ENCODE measurements at regions not wholly inside any gene's neighbourhood (a gene's known extent, or its start where the extent isn't known, plus 50 kb on each side); places are given as distances from the start of the nearest gene placed in this dataset.

GRCh38 chr21:38649120-38649519 is 150.8 kb upstream of the ERG start:
- Histone ChIP-seq H3K79me2 (ENCODE audit: low read length) (no peaks in the 10 kb centered on the region), H3K27me3 (replicated peaks; ENCODE audit: insufficient read depth, low read length) (no peaks in the 10 kb centered on the region), H3K36me3 (replicated peaks; ENCODE audit: insufficient read depth, low read length) (no peaks in the 10 kb centered on the region), H3K9ac (ENCODE audit: low read length) (no peak overlapping the region), H3K9me3 (replicated peaks; ENCODE audit: insufficient read depth, low read length) (no peaks in the 10 kb centered on the region), H4K20me1 (ENCODE audit: insufficient read depth, low read length) (no peaks in the 10 kb centered on the region), H3K4me3 (ENCODE audit: low read length) (no peak overlapping the region), H3K4me1 (ENCODE audit: low read length) (no peaks in the 10 kb centered on the region), H3K4me2 (ENCODE audit: low read depth, low read length) (no peak overlapping the region), H3K9me2 (replicated peaks; ENCODE audit: insufficient read depth, low read length) (no peaks in the 10 kb centered on the region), H2AFZ (ENCODE audit: low read length) (no peak overlapping the region), H3K27ac (ENCODE audit: low read length) (no peak overlapping the region), H3F3A (ENCODE audit: insufficient read depth, low read length) (no peaks in the 10 kb centered on the region)
- no peak for DNase-seq
- TF ChIP-seq EZH2 (optimal IDR thresholded peaks at IDR 0.05; ENCODE audit: low read depth, low read length) (no peak), CTCF (IDR thresholded peaks at IDR 0.05; ENCODE audit: low read length) (no peak), EZH2phosphoT487 (IDR thresholded peaks at IDR 0.05; ENCODE audit: low read length) (no peak)

- Histone ChIP-seq H3K9ac (ENCODE audit: low read length) (no peak overlapping the region), H3K36me3 (replicated peaks; ENCODE audit: insufficient read depth, low read length) (no peaks in the 10 kb centered on the region), H3K27ac (ENCODE audit: low read length) (no peak overlapping the region), H3K27me3 (replicated peaks; ENCODE audit: insufficient read depth, low read length) (no peaks in the 10 kb centered on the region), H3K4me2 (ENCODE audit: low read depth, low read length) (no peak overlapping the region), H3K4me3 (ENCODE audit: low read length) (no peak overlapping the region), H3K4me1 (ENCODE audit: low read length) (no peaks in the 10 kb centered on the region), H2AFZ (ENCODE audit: low read length) (no peak overlapping the region), H3F3A (ENCODE audit: insufficient read depth, low read length) (no peaks in the 10 kb centered on the region), H3K79me2 (ENCODE audit: low read length) (no peaks in the 10 kb centered on the region), H3K9me2 (replicated peaks; ENCODE audit: insufficient read depth, low read length) (no peaks in the 10 kb centered on the region), H3K9me3 (replicated peaks; ENCODE audit: insufficient read depth, low read length) (no peaks in the 10 kb centered on the region), H4K20me1 (ENCODE audit: insufficient read depth, low read length) (no peaks in the 10 kb centered on the region)
- no peak for DNase-seq
- TF ChIP-seq CTCF (IDR thresholded peaks at IDR 0.05; ENCODE audit: low read length) (no peak), EZH2 (optimal IDR thresholded peaks at IDR 0.05; ENCODE audit: low read depth, low read length) (no peak), EZH2phosphoT487 (IDR thresholded peaks at IDR 0.05; ENCODE audit: low read length) (no peak)
These were observed 153.3 kb upstream of the ERG start for GRCh38 chr21:38651570-38651969.

- H3K4me3 ChIP-seq (ENCODE audit: low read length): no peak overlapping the region
- H3K27me3 ChIP-seq (replicated peaks; ENCODE audit: insufficient read depth, low read length): no peaks in the 10 kb centered on the region
- no peaks in the 10 kb centered on the region for H3F3A ChIP-seq (ENCODE audit: insufficient read depth, low read length)
- H3K9me3 ChIP-seq (replicated peaks; ENCODE audit: insufficient read depth, low read length): no peaks in the 10 kb centered on the region
- no peaks in the 10 kb centered on the region for H3K9me2 ChIP-seq (replicated peaks; ENCODE audit: insufficient read depth, low read length)
- no peak overlapping the region for H2AFZ ChIP-seq (ENCODE audit: low read length)
- H3K27ac ChIP-seq (ENCODE audit: low read length): no peak overlapping the region
- no peaks in the 10 kb centered on the region for H4K20me1 ChIP-seq (ENCODE audit: insufficient read depth, low read length)
- no peaks in the 10 kb centered on the region for H3K4me1 ChIP-seq (ENCODE audit: low read length)
- TF ChIP-seq EZH2 (optimal IDR thresholded peaks at IDR 0.05; ENCODE audit: low read depth, low read length): no peak
- no peak for TF ChIP-seq EZH2phosphoT487 (IDR thresholded peaks at IDR 0.05; ENCODE audit: low read length)
- no peak for TF ChIP-seq CTCF (IDR thresholded peaks at IDR 0.05; ENCODE audit: low read length)
- no peak overlapping the region for H3K4me2 ChIP-seq (ENCODE audit: low read depth, low read length)
- no peak for DNase-seq
- no peak overlapping the region for H3K9ac ChIP-seq (ENCODE audit: low read length)
- H3K36me3 ChIP-seq (replicated peaks; ENCODE audit: insufficient read depth, low read length): no peaks in the 10 kb centered on the region
- no peaks in the 10 kb centered on the region for H3K79me2 ChIP-seq (ENCODE audit: low read length)
These were observed 153.3 kb upstream of the ETS2 start for GRCh38 chr21:38652396-38652795.

Measured in MM.1S (cell line).